ENCODE measurements at regions not wholly inside any gene's neighbourhood (a gene's known extent, or its start where the extent isn't known, plus 50 kb on each side); places are given as distances from the start of the nearest gene placed in this dataset.
"Not testable (repeated sequence)": the region's sequence is repeated elsewhere in the genome, so short reads cannot be mapped to it uniquely, and the experiment has no call there.

- no peak overlapping the region for H3K56ac ChIP-seq (ENCODE audit: insufficient read length, low read depth, low read length)
- no peak overlapping the region for H2BK120ac ChIP-seq (ENCODE audit: low read depth, low read length, poor library complexity, severe bottlenecking)
- Mint-ChIP-seq H3K36me3 (ENCODE audit: insufficient read depth in 1 of 3, low read depth in 3 of 3) (peaks cover 2 to 6% (median 5%) of the 10 kb centered on the region in 3 experiments; a peak in 5 of 7 replicates), H3K9me3 (peaks cover 3 to 6% of the 10 kb centered on the region in 2 experiments), H3K27me3 (ENCODE audit: low read depth) (no peaks in the 10 kb centered on the region), H3K4me1 (no peaks in the 10 kb centered on the region), H3K27ac (0 out of 7 replicates have a peak overlapping the region, but pooled peaks of 1 of the 3 experiments have one; percentile 9), H3K4me3 (no peak overlapping the region)
- DNase-seq: no peak
- no peak overlapping the region for H2AFZ ChIP-seq (ENCODE audit: low read length)
- H2BK20ac ChIP-seq (ENCODE audit: low read depth, low read length, poor library complexity, severe bottlenecking): no peak overlapping the region
- H3K23me2 ChIP-seq (ENCODE audit: insufficient read length, low read depth, low read length, poor library complexity, severe bottlenecking): no peaks in the 10 kb centered on the region
- no peak overlapping the region for H3K14ac ChIP-seq (ENCODE audit: insufficient read depth, low read length)
- no peak overlapping the region for H2BK12ac ChIP-seq (ENCODE audit: insufficient read length, low read depth, low read length)
- H3K9me3 ChIP-seq (ENCODE audit: control insufficient read depth, low read depth, low read length): peaks cover 11% of the 10 kb centered on the region
- H3K9ac ChIP-seq (ENCODE audit: extremely low read depth, insufficient read length, low read length): no peak overlapping the region
- no peak overlapping the region for H3K18ac ChIP-seq (ENCODE audit: insufficient read length, low read depth, low read length)
- H4K20me1 ChIP-seq (ENCODE audit: control insufficient read depth, insufficient read depth, insufficient read length): no peaks in the 10 kb centered on the region
- no peaks in the 10 kb centered on the region for H3K27me3 ChIP-seq (ENCODE audit: insufficient read depth, low read length)
- no peak overlapping the region for H3K4ac ChIP-seq (ENCODE audit: low read depth, low read length)
- H4K91ac ChIP-seq (ENCODE audit: insufficient read length, low read depth, low read length): no peak overlapping the region
- H3K79me1 ChIP-seq (ENCODE audit: insufficient read depth, low read depth, low read length, poor library complexity, severe bottlenecking): no peaks in the 10 kb centered on the region
- no peak for TF ChIP-seq CTCF (conservative IDR thresholded peaks at IDR 0.05)
- H4K5ac ChIP-seq (ENCODE audit: insufficient read length, low read depth, low read length): no peak overlapping the region
- no peak overlapping the region for H4K8ac ChIP-seq (replicated peaks; ENCODE audit: insufficient read length, low read depth, low read length)
- H3K79me2 ChIP-seq (ENCODE audit: insufficient read depth, low read length): no peaks in the 10 kb centered on the region
- no peak overlapping the region for H3T11ph ChIP-seq (ENCODE audit: low read length)
- no peak overlapping the region for H3K23ac ChIP-seq (ENCODE audit: insufficient read length, low read depth, low read length)
- no peak overlapping the region for H2BK5ac ChIP-seq (ENCODE audit: insufficient read length, low read length)
- no peak overlapping the region for H3K27ac ChIP-seq (ENCODE audit: insufficient read length, low read depth, low read length)
- no peak overlapping the region for H2AK5ac ChIP-seq (ENCODE audit: insufficient read length, low read length)
- H3K4me2 ChIP-seq (ENCODE audit: insufficient read depth, insufficient read length, low read length): no peak overlapping the region
- WGBS (ENCODE audit: extremely low coverage, insufficient read length, low lambda C conversion rate): no CpG with 5 or more reads among the region's 4 CpGs
- no peaks in the 10 kb centered on the region for H3K4me1 ChIP-seq (ENCODE audit: insufficient read depth, low read length)
- no peak overlapping the region for H2BK15ac ChIP-seq (ENCODE audit: low read depth, low read length)
Measured at GRCh38 chr9:81308404-81308803, 380.9 kb downstream of the TLE1 start.

GRCh38 chr9:81307791-81308190, 381.6 kb downstream of the TLE1 start:
- H3K4me2 ChIP-seq (ENCODE audit: insufficient read depth, insufficient read length, low read length); H3K4me1 ChIP-seq (ENCODE audit: insufficient read depth, low read length); H2BK20ac ChIP-seq (ENCODE audit: low read depth, low read length, poor library complexity, severe bottlenecking); H3K4me1 Mint-ChIP-seq; H3K56ac ChIP-seq (ENCODE audit: insufficient read length, low read depth, low read length); H2BK5ac ChIP-seq (ENCODE audit: insufficient read length, low read length); H4K8ac ChIP-seq (replicated peaks; ENCODE audit: insufficient read length, low read depth, low read length); H3K14ac ChIP-seq (ENCODE audit: insufficient read depth, low read length); H2BK12ac ChIP-seq (ENCODE audit: insufficient read length, low read depth, low read length); H4K20me1 ChIP-seq (ENCODE audit: control insufficient read depth, insufficient read depth, insufficient read length); H3K23me2 ChIP-seq (ENCODE audit: insufficient read length, low read depth, low read length, poor library complexity, severe bottlenecking); H2BK15ac ChIP-seq (ENCODE audit: low read depth, low read length); H2AFZ ChIP-seq (ENCODE audit: low read length); H4K91ac ChIP-seq (ENCODE audit: insufficient read length, low read depth, low read length); H3K9me3 Mint-ChIP-seq; H4K5ac ChIP-seq (ENCODE audit: insufficient read length, low read depth, low read length); DNase-seq; H3K79me2 ChIP-seq (ENCODE audit: insufficient read depth, low read length); H3K4ac ChIP-seq (ENCODE audit: low read depth, low read length); H3K9ac ChIP-seq (ENCODE audit: extremely low read depth, insufficient read length, low read length); H3K23ac ChIP-seq (ENCODE audit: insufficient read length, low read depth, low read length); H2BK120ac ChIP-seq (ENCODE audit: low read depth, low read length, poor library complexity, severe bottlenecking); H3K18ac ChIP-seq (ENCODE audit: insufficient read length, low read depth, low read length); H3K4me3 Mint-ChIP-seq; H3K27ac Mint-ChIP-seq; H3K27me3 ChIP-seq (ENCODE audit: insufficient read depth, low read length); H2AK5ac ChIP-seq (ENCODE audit: insufficient read length, low read length); H3K27ac ChIP-seq (ENCODE audit: insufficient read length, low read depth, low read length); H3T11ph ChIP-seq (ENCODE audit: low read length); H3K36me3 Mint-ChIP-seq (ENCODE audit: insufficient read depth in 1 of 3, low read depth in 3 of 3); H3K79me1 ChIP-seq (ENCODE audit: insufficient read depth, low read depth, low read length, poor library complexity, severe bottlenecking); H3K27me3 Mint-ChIP-seq (ENCODE audit: low read depth): not testable (repeated sequence)
- WGBS (ENCODE audit: extremely low coverage, insufficient read length, low lambda C conversion rate): no CpG with 5 or more reads among the region's 5 CpGs
- H3K9me3 ChIP-seq (ENCODE audit: control insufficient read depth, low read depth, low read length): peaks cover 11% of the 10 kb centered on the region

All from H9 (cell line).